ENCODE measurements at regions not wholly inside any gene's neighbourhood (a gene's known extent, or its start where the extent isn't known, plus 50 kb on each side); places are given as distances from the start of the nearest gene placed in this dataset.

DNA sequence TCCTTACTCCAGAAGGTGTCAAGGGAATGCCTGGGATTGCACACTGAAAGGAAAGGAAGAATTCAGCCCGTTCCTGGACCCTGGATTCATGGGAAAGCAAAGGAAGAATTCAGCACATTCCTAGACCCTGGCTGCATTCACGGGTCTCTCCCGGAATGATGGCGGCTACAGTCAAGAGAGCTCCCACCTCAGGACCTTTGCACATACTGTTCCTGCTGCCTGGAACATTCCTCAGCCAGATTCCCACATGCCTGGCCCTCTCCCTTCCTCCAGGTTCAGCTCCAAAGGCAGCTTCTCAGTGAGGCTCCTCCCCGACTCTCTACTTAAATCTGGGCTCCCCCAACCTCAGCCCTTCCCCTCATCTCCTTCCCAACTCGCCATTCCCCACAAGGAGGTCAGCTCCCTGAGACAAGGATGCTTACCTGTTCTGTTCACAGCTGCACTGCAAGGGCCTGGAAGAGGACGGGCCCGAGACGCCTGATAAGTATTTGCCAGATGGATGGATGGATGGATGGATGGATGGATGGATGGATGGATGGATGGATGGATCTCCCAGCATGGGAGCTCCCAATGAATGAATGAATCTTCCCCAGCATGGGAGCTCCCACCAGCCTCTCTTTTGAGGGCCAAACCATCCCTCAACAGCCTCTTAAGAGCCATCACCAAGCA is 77.4 kb downstream of the NCOR2 start:
- no peak for DNase-seq (ENCODE audit: low spot score)

DNA sequence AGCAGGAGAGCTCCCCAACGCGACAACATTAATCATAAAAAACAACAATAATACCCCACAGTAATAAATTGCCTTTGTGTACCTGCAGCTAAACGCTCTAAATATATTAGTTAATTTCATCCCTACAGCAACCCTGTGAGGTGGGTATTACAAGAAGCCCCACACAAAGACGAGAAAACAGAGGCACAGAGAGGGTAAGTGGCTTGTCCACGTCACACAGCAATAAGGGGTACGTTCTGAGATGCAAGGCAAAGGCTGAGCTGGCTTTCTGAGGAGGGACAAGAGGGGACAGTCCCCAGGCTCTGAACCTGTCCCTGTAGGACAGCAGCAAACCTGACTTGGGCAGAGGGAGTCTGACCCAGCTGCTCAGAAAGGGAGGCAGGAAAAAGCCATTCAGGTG is 78.2 kb downstream of the NCOR2 start:
- no peak for DNase-seq (ENCODE audit: low spot score)

DNA sequence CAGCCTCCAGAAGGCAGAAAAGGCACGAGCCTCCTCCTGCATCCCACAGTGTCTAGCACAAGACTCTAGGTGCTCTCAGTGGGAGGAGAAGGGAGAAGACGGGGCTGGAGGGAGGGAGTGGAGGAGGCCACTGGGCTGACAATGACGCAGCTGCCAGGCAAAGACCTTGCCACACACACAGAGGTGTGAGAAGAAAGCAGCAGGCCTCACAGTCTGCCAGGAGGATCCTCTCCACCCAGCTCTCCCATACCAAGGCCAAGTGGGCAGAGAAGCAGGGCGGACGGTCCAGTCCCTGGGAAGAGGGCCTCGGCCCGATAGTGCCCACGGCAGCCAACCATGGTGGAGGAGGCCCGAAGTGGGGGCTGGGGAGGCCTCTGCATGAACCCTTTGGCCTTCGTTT is 78.9 kb downstream of the NCOR2 start:
- no peak for DNase-seq (ENCODE audit: low spot score)

DNA sequence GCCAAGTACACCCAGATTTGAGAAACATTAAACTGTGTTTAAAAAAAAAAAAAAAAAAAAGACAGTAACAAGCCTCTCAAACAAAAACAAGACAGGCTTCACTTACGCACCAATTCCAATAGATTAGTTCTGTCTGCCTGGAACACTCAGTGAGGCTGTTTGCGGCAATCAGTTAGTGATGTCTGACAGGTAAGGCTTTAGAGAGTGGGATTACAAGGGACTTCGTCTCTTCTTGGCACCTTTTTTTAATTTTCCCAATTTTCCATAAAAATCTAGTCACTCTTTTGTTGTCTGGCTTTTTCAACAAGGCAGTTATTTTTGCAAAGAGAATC is 79.6 kb downstream of the NCOR2 start:
- DNase-seq (ENCODE audit: low spot score) = no peak

DNA sequence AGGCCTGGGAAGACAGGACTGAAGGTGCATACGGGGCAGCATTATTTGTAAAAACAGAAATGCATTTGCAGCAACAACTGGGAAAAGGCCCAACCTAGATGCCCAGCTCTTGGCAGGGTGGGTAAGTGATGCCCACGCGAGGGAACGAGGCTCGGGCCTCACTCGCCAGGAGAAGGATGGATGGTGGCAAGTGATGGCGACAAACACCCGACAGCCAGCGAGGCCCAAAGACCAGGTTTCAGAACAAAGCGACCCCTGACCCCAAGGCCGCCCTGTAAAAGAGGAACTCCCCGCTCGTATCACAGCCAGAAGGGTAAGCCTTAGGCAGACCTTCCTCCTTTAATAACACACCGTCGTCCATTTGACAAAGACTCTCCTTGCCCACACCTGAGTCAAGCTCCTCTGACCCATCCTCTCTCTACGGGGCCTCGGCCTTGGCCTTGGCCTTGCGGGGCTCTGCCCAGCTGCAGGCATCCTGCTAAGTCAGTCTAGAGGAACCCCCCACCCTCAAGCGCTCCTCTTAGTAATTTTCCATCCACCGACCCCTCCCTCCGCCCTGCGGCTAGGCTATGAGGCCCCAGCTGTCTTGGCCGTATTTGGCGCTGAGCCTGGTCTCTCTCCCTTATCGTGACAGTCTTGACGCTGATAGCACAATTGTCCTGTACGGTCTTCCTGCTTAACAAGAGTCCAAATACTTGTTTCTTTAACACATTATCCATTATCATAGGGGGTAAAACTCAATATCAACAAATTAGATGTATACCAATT is 80.2 kb downstream of the NCOR2 start:
- DNase-seq (ENCODE audit: low spot score) = no peak

DNA sequence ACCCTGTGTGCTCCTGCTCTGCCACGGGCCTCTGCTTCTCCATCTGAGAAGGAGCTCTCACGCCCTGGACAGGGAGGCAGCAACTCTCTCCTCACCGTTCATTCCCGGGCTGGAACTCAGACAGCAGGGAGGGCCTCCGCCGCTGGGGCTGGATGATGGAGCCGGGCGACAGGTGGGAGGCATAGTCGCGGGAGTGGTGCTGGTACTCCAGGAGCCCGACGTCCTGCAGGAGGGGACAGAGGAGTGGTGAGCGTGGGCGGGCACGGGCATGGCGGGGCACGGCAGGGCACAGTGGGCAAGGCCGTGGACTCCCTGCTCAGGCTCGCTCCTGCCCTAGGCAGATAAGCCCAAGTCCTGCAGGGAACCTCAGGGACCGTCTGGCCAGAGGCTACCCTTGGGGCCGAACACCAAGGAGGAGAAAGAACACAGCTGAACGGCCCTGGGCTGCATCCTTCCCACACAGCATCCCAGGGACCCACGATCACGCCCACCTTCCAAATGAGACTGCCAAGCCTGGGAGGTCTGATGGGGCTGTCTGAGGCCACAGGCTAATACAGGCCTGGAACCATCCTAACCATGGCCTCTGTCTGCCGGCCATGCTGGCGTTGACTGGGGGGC is 81.0 kb downstream of the NCOR2 start:
- DNase-seq (ENCODE audit: low spot score) = no peak

DNA sequence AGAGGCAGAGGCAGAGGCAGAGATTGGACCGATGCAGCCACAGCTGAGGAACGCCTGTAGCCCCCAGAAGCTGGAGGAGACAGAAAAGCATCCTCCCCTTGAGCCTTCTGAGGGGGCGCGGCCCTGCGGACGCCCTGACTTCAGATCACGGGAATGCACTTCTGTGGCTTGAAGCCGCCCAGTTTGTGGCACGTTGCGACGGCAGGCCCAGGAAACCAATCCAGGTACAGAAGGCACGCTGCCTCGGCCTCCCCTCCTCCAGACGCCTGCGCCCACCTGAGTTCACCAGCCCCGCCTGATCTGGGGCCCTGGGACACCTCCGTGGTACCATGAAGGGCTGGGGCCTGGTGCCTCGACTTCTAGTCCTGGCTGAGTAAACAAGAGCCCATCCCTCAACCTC is 82.0 kb downstream of the NCOR2 start:
- DNase-seq (ENCODE audit: low spot score) = no peak

DNA sequence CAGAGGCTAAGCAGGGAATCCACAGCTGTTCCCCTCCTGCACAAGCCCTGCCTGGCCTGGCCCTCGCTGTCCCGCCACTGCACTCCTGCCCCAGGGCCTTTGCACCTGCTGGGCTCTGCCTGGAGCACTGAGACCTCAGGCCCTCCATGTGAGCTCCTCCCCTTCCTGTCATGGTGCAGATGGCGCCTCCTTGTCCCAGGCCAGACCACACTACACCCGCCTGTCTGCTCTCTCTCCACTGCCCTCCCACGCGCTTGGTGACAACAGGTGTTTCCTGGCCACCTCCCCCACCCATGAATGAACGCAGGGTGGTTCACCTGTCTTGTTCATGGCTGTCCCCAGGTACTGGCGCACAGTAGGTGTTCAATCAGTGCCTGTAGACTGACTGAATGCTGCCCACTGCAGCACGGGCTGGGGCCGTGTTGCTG is 82.9 kb downstream of the NCOR2 start:
- DNase-seq (ENCODE audit: low spot score) = no peak

DNA sequence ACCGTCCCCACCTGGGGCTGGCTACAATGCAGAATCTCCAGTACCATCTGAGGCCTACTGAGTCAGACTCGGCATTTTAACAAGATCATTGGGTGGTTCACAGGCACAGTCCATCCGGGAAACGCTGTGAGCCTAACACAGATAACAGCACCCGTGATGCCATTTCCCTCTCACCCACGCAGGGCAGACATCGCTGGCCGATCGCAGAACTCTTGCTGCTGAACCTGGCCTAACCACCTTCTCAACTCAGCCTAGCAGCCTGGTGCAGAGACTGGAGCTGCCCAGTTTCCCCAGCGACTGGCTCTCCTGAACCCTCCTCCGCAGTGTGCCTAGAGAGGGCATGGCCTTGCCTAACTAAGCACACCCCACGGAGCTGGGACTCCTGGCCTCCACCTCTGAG is 83.3 kb downstream of the NCOR2 start:
- no peak for DNase-seq (ENCODE audit: low spot score)

DNA sequence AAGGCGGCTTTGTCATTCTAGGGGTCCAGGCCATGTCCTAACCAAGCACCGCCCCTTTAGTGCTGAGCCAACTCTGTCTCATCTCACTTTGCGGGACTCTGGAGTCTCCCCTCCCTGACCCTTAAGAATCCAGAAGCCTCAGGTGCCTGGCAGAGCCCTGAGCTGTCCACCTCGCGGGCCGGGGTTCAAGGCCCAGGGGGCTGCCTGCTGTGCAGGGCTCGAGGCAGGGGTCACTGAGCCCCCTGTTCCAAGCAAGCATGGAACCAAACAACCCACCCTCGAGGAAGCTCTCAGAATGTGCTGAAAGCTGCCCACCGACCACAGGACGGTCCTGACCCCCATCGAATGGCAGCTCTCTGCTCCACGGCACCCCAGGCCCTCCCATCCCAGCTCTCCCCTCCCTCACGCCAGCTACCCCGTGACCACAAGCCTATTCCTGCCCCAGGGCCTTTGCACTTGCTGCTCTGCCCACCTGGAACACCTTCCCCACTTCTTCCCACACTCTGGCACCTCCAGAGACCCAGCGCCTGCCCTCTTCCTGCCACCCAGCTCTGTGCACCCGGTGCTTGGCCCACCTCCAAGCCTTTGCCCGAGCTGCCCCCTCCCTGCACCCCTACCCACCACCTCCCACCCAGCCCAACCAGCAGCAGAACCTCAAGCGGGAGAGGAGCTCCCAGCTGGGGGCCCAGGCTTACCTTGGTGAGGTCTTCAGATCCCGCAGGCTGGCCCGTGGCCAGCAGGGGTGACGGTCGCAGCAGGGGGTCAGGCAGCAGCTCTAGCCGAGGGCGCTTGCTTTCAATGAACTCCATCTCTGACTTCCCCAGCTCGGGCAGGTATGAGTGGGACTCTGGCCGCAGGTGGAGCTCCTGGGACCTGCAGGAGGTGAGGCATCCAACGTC is 84.3 kb downstream of the NCOR2 start:
- no peak for DNase-seq (ENCODE audit: low spot score)

DNA sequence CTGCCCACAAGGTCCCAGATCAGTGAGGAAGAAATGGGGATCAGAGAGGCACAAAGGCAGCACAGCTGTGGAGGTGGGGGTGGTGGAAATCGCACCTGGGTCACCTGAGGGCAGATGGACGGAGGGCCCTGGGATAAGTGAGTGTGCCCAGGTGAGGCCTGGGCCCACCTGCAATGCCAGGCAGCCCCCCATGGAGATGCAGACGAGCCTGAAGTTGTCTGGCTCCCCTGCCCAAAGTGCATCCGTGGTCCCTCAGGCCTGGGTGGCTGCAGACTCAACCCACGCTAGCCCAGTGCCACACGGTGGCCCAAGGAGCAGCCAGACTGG is 84.9 kb downstream of the NCOR2 start:
- no peak for DNase-seq (ENCODE audit: low spot score)

DNA sequence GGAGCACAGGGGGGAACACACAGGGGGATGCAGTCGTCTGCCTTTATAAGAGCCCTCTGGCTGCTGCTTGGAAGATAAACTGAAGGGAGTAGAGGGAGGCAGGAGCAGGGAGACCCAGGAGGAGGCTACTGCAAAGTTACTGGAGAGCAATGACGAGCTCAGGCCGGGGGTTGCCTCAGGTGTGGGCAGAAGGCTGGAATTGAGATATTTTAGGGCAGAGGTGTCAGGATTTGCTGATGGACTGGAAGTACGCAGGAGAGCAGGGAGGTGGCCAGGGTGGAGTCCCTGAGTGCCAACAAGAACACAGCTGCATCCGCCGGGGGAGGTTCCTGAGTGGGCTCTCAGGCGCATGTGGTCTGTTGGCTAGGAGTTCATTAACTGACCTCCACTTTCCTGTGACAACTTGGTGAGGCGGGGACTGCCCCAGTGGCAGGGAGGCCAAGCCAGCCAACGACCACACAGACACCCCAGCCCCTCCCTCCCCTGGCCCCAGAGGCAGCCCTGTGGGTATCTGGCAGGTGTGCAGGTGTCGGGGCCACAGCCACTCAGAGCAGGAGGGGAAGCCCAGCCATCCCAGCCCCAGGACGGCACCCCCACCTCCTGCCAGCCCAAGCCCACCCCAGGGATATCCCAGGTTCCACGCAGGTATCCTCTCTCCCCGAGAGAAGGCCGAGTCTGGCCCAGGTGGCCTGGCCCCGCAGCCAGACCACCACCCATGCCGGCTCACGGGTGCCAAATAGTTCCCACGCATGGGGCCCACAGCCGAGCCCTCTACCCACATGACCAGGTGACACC is 85.4 kb downstream of the NCOR2 start:
- DNase-seq (ENCODE audit: low spot score) = no peak

DNA sequence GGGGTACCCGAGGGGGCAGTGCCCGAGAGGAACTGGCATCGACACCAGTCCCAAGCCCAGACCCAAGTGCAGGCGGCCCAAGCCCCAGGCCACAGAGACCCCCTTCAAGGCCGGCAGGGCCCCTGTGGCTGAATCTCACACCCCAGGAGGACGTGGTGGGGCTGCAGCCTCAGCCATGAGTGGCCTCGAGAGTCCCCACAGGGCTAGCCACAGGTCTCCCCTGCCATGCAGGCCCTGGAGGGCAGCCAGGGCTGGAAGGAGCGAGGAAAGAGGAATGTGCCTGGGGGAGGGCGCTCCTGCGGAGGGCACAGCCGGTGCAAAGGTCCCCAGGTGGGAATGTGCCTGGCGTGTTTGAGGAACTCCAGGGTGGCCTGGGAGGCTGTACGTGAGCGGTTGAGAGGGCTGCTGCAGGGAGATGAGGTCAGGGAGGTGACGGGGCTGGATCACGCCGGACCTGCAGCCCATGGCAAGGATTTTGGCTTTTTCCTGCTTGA is 86.1 kb downstream of the NCOR2 start:
- DNase-seq (ENCODE audit: low spot score) = no peak

DNA sequence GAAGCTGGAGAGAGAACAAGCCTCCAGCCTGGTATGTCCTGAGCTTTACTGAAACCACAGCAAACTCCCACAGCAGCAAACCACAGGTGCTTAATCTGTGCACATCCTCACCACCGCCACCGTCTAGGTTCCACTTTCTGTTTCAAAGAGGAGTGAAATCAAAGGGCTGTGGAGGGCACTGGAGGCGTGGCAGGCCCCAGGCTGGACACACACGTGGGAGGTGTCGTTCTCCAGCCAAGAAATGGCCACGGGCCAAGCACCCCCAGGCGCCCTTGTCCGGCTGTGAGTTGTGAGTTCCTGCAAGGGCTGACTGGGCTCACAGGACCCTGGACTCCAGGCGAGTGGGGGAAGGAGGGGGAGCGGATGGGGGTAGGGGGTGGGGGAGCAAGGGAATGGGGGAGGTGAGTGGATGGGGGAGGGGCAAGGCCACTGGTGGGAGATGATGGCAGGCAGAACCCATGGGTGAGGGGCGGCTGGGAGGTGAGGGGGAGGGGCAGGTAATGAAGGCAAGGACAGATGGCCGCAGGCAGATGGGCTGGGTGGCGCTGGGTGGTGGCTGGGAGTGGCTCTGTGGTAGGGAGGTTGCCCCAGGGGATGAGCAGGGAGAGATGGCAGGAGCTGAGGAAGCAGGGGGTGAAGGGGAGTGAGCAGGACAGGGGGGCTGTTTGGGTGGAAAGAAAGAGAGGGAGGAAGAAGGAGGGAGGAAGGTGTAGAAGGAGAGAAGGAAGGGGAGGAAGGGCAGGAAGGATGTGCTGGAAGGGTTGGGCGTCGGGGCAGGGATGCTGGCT is 86.7 kb downstream of the NCOR2 start:
- no peak for DNase-seq (ENCODE audit: low spot score)

DNA sequence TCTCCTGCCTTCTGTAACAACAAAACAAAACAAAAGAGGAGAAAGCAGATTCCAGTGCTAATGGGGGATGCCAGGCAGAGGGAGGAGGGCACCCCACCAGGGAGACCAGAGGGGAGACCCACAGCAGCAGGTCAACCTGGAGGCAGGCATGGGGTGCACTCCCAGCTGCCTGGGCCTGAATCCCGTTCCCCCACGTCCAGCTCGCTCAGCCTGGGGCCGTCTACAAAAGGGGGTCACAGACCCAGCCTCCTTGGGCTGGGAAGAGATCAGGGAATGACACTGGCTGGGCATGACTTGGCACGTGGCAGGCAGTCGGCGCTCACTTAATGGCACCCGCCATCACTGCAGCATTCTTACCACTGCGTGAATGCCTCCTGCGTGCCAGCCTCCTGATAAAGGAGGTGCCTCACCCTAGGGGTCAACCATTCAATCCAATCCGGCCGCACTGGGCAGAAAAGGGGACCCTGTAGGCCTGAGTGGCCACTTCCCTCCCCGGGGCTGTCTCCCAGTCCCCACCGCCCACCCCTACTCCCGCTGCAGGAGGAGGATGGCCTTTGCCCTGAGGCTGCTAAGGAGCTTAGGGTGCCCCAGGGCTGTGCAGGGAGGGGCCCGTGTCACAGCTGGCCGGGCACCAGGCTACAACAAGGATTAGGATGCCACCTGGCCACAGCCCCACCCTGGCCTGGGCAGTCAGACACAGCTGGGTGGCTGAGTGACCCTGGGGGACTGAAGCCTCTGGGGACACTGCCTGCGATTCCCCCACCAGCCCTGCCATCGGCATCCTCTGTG is 87.5 kb downstream of the NCOR2 start:
- no peak for DNase-seq (ENCODE audit: low spot score)

DNA sequence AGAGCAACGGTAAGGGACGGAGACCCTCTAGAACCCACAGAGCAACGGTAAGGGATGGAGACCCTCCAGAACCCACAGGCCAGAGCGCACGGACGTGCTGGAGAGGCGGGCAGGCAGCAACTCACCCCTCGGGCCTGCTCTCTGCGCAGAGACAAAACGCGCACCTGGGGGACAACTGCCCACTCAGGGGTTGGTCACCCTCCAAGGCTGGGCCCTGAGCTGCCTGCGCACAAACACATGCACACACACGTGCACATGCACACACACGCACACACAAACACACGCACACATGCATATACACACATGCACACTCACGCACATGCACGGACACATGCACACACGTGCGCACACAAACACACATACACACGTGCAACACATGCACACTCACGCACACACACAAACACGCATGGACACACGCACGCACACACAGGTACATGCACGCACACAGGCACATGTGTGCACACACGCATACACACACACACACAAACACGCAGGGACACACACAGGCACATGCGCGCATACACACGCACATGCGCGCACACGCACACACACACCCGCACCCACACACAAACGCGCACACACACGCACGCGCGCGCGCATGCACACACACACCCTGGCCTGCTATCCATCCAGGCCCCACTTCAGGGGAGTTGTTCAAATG is 88.3 kb downstream of the NCOR2 start:
- DNase-seq (ENCODE audit: low spot score) = no peak

DNA sequence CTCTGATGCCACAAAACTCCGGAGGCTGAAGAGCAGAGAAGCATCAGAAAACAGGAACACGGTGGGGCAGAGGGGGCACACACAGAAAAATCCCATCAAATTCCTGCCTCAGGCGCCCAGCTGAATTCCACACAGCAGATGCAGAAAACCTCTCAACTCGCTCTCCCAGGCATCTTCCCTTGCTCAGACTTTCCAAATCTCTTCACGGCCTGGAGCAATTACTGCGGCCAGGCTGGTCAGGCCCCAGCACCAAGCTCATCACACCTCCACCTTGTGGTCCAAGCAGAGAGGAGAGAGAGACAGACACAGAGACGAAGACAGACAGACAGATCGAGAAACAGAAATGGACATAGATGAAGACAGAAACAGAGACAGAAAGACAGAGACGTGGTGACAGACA is 89.0 kb downstream of the NCOR2 start:
- no peak for DNase-seq (ENCODE audit: low spot score)

DNA sequence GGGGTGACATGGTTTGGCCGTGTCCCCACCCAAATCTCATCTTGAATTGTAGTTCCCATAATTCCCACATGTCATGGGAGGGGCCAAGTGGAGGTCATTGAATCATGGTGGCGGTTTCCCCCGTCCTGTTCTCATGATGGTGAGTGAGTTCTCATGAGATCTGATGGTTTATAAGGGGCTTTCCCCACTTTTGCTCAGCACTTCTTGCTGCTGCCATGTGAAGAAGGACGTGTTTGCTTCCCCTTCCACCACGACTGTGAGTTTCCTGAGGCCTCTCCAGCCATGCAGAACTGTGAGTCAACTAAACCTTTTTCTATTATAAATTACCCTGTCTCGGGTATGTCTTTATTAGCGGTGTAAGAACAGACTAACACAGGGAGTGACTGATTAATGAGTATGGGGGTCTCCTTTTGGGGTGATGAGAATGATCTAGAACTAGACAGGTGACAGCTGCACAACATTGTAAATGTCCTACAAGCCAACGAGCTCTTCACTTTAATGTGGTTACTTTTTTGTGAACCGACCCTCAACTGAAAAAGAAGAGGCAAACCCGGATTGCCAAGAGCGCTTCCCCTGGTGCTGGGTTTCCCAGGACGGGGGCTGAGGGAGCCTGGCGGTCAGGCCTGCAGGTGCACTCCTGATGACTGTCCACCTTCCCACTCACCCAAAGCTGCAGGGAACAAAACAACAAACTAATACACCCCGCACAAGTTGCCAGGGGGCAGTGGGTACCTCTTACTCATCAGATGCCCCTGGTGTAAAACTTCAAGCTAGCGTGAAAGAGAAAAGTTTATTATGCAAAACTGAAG is 90.1 kb downstream of the NCOR2 start:
- DNase-seq (ENCODE audit: low spot score) = no peak

DNA sequence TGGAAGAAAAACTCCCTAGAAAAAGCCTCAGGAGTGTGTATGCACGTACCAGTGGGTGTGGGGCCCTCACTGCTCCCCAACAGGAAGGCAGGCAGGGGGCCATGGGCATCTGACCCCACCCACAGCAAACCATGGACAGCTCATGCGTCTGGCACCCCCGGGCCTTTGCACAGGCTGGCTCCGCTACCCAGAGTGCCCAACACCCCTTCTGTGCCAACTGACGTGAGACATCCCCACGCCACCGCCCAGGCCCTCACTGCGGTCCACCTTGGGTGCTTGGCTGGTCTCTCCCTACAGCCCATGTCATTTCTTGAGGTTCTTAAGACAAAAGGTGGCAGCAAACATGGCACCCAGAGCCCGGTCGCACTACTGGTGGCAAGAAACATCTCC is 91.4 kb downstream of the NCOR2 start:
- no peak for DNase-seq (ENCODE audit: low spot score)

Data from kidney capillary endothelial cell (primary cell).